ENCODE measurements at regions not wholly inside any gene's neighbourhood (a gene's known extent, or its start where the extent isn't known, plus 50 kb on each side); places are given as distances from the start of the nearest gene placed in this dataset.

DNA sequence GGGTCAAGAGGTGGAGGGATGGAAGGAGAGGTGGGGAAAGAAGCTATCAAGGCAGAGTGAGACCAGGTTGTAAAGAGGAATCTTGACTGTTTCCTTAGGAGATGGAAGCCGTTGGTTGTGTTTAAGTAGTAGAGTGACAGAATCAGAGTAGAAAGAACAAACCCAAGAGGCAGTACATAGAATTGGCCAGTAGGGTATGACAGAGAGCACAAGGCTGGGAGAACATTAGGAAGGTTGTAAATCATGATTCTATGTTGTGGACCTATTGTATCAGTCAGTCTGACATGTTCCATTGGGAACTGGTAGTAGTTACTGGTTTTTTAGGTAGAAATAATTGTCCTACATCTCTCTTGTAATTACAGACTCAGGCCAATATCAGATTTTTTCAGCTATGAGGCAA lies 486.9 kb upstream of the USP24 start:
- TF ChIP-seq POLR2A (IDR thresholded peaks at IDR 0.05): no peak
- TF ChIP-seq CTCF (IDR thresholded peaks at IDR 0.05): no peak
- TF ChIP-seq EP300 (IDR thresholded peaks at IDR 0.05): no peak

Data from ovary (tissue), 3 donors.